HepG2 (cell line): ENCODE measurements at regions not wholly inside any gene's neighbourhood (a gene's known extent, or its start where the extent isn't known, plus 50 kb on each side); places are given as distances from the start of the nearest gene placed in this dataset.

ENCODE experiments used
- ATAC-seq: fragments of 200-7000 bp; cut with Tn5 transposase; 3 replicates; pipeline ENCODE4 v1.9.1; 2020; ENCODE audit warnings: mild to moderate bottlenecking, moderate library complexity
- BruUV-seq: library from RNA; stranded (reverse); fragments of 400-500 nt; replicated peaks from 2 replicates; lab custom pipeline; 2021; lab: Mats Ljungman, UMichigan
- CTCF ChIA-PET: fragments of 300-600 bp; formaldehyde crosslinking; extraction: SDS; loops from one replicate; lab custom pipeline; 2021; ENCODE audit warnings: low total read pairs, inconsistent platforms, low intra/inter-chr PET ratio; lab: Yijun Ruan, JAX
- POLR2A ChIA-PET: fragments of 350-600 bp; sonication (Branson Sonifier 250); formaldehyde crosslinking; loops from one replicate; lab custom pipeline; 2020; ENCODE audit warnings: antibody characterized with exemption, inconsistent platforms; lab: Yijun Ruan, JAX
- DNase-seq: peaks from one replicate; pipeline ENCODE4 v3.0.0-alpha.2; 2015; ENCODE audit warnings: low spot score
- FAIRE-seq: peaks from 3 replicates; lab custom pipeline; 2011; peaks lifted over from hg19 to GRCh38; lab: Jason Lieb, UNC
- H2AFZ ChIP-seq: one replicate; pipeline ENCODE4 v1.6.1; 2011; ENCODE audit warnings: low read length, inconsistent platforms
- H3K27ac ChIP-seq: fragments of 300-600 bp; 3 replicates; pipeline ENCODE4 v1.8.0; 2011; ENCODE audit warnings: mixed run types, mild to moderate bottlenecking, mixed read lengths, low read length, inconsistent platforms; ENCODE audit not compliant: insufficient read depth; ENCODE audit errors: extremely low read length
- H3K27me3 ChIP-seq, 2 experiments: fragments of 200-600 bp in 1 of 2; 2 replicates in 1 of 2; 3 replicates in 1 of 2; pipeline versions ENCODE4 v1.6.0 to v1.8.0; 2011; ENCODE audit warnings: low read length in 2 of 2, mild to moderate bottlenecking in 2 of 2, moderate library complexity in 2 of 2, inconsistent platforms in 1 of 2; ENCODE audit not compliant: insufficient read depth in 2 of 2, control insufficient read depth in 1 of 2
- H3K36me3 ChIP-seq, 2 experiments: fragments of 200-600 bp in 1 of 2; replicated peaks in 1 of 2; 2 replicates in 1 of 2; 3 replicates in 1 of 2; pipeline versions ENCODE4 v1.5.1 to v1.8.0; 2011; ENCODE audit warnings: low read length in 2 of 2, inconsistent platforms in 1 of 2; ENCODE audit not compliant: insufficient read depth in 2 of 2, control insufficient read depth in 1 of 2
- H3K4me1 ChIP-seq: 2 replicates; pipeline ENCODE4 v1.5.1; 2012; ENCODE audit warnings: low read length, inconsistent platforms; ENCODE audit not compliant: insufficient read depth
- H3K4me2 ChIP-seq: 2 replicates; pipeline ENCODE4 v1.6.0; 2011; ENCODE audit warnings: low read depth, low read length, inconsistent platforms
- H3K4me3 ChIP-seq, 3 experiments: fragments of 200-600 bp in 1 of 3; sonication (generic), shearing (Covaris generic) in 1 of 3; replicated peaks in 1 of 3; 2 replicates each; pipeline ENCODE4 v1.5.1; 2011 to 2016; ENCODE audit warnings: low read length in 3 of 3, inconsistent platforms in 2 of 3, low read depth in 2 of 3, mild to moderate bottlenecking in 2 of 3, control low read depth in 1 of 3, mixed read lengths in 1 of 3; ENCODE audit not compliant: insufficient read depth in 1 of 3
- H3K79me2 ChIP-seq: one replicate; pipeline ENCODE4 v1.6.1; 2011; ENCODE audit warnings: low read length, inconsistent platforms; ENCODE audit not compliant: insufficient read depth
- H3K9ac ChIP-seq: 2 replicates; pipeline ENCODE4 v1.6.0; 2011; ENCODE audit warnings: mild to moderate bottlenecking, low read depth, low read length, inconsistent platforms; ENCODE audit not compliant: insufficient read depth
- H3K9me3 ChIP-seq: 2 replicates; pipeline ENCODE4 v1.5.1; 2012; ENCODE audit warnings: mild to moderate bottlenecking, low read length
- H4K20me1 ChIP-seq: 2 replicates; pipeline ENCODE4 v1.6.0; 2011; ENCODE audit warnings: inconsistent platforms, mild to moderate bottlenecking, low read length, moderate library complexity; ENCODE audit not compliant: insufficient read depth
- ATAD3A ChIP-seq: sonication (generic); formaldehyde crosslinking; IDR thresholded peaks from 2 replicates; pipeline ENCODE4 v1.4.0; 2020; ENCODE audit warnings: missing genetic modification reagents
- BORCS8-MEF2B ChIP-seq: sonication (generic); formaldehyde crosslinking; IDR thresholded peaks from 2 replicates; pipeline ENCODE4 v1.8.0; 2022; ENCODE audit warnings: mild to moderate bottlenecking, missing genetic modification reagents
- ESRRA ChIP-seq: sonication (generic); formaldehyde crosslinking; IDR thresholded peaks from 2 replicates; pipeline ENCODE4 v1.5.1; 2020; ENCODE audit warnings: mild to moderate bottlenecking, low read depth, missing genetic modification reagents
- FOXO1 ChIP-seq: sonication (generic); formaldehyde crosslinking; IDR thresholded peaks from 2 replicates; pipeline ENCODE4 v1.4.0; 2020; ENCODE audit warnings: missing genetic modification reagents
- IRF2 ChIP-seq: IDR thresholded peaks from 2 replicates; pipeline ENCODE4 v1.6.1; 2018; ENCODE audit warnings: missing genetic modification reagents, missing compliant biosample characterization
- MNT ChIP-seq: fragments of 450-650 bp; IDR thresholded peaks from 2 replicates; pipeline ENCODE4 v1.6.1; 2016
- RFX5 ChIP-seq: IDR thresholded peaks from 2 replicates; pipeline ENCODE4 v1.6.1; 2011; ENCODE audit warnings: low read depth, low read length, improper control_type of control experiment
- TEAD3 ChIP-seq: optimal IDR thresholded peaks from 2 replicates; pipeline ENCODE3; 2016; ENCODE audit warnings: borderline replicate concordance
- TEF ChIP-seq: sonication (generic); formaldehyde crosslinking; IDR thresholded peaks from 2 replicates; pipeline ENCODE4 v1.5.0; 2020; ENCODE audit warnings: missing genetic modification reagents
- ZGPAT ChIP-seq: IDR thresholded peaks from 2 replicates; pipeline ENCODE4 v1.6.1; 2016; ENCODE audit warnings: mild to moderate bottlenecking
- ZNF597 ChIP-seq: sonication (generic); formaldehyde crosslinking; IDR thresholded peaks from 2 replicates; pipeline ENCODE4 v1.5.0; 2020; ENCODE audit warnings: missing genetic modification reagents
- ZNF878 ChIP-seq: sonication (generic); formaldehyde crosslinking; IDR thresholded peaks from 2 replicates; pipeline ENCODE4 v1.8.1; 2023; ENCODE audit warnings: mild to moderate bottlenecking, missing genetic modification reagents, moderate library complexity
- ZXDC ChIP-seq: sonication (generic); formaldehyde crosslinking; IDR thresholded peaks from 2 replicates; pipeline ENCODE4 v1.5.0; 2020; ENCODE audit warnings: mild to moderate bottlenecking, missing genetic modification reagents
- WGBS: methylation state at CpG from one replicate; pipeline ENCODE4 v1.1.6; 2017; ENCODE audit warnings: low lambda C conversion rate; 5-methylcytosine and 5-hydroxymethylcytosine counted together
- in situ Hi-C: cut with HindIII; loops from 2 replicates; pipeline ENCODE4 v1.10.0; 2017; ENCODE audit warnings: low pct_unique_long_range_greater_than_20kb; ENCODE audit not compliant: extremely low pct_ligation_motif_present
- intact Hi-C: fragments of 100-400 bp; cut with micrococcal nuclease; formaldehyde crosslinking; loops from one replicate; pipeline ENCODE4 v1.10.0; 2022; ENCODE audit not compliant: unreplicated experiment

- no peak overlapping the region for H2AFZ ChIP-seq
- no peaks in the 10 kb centered on the region for H4K20me1 ChIP-seq
- no peak for FAIRE-seq
- no TSS peak for BruUV-seq
- H3K9ac ChIP-seq, result no peak overlapping the region
- in situ Hi-C loops (no loop called here), intact Hi-C loops (no loop called here)
- H3K36me3 ChIP-seq, result 0 out of 5 replicates have a peak, but pooled peaks cover 0 to under 1% of the 10 kb centered on the region in 2 experiments
- no peak overlapping the region for H3K27ac ChIP-seq
- ChIA-PET CTCF (no interaction called here), POLR2A (no interaction called here)
- no peak overlapping the region for H3K4me2 ChIP-seq
- H3K27me3 ChIP-seq, result no peaks in the 10 kb centered on the region
- no peak for ATAC-seq
- WGBS, result 97% methylated on average over 3 of the region's 3 CpGs
- no peaks in the 10 kb centered on the region for H3K79me2 ChIP-seq
- no peaks in the 10 kb centered on the region for H3K9me3 ChIP-seq
- peaks cover 7% of the 10 kb centered on the region for H3K4me1 ChIP-seq
- DNase-seq, result no peak
- H3K4me3 ChIP-seq, result no peak overlapping the region
- TF ChIP-seq TEAD3 (CRISPR knock-in tag), result no peak
- no peak for TF ChIP-seq ZXDC (CRISPR knock-in tag)
- TF ChIP-seq ESRRA, result no peak
- no peak for TF ChIP-seq ATAD3A (CRISPR knock-in tag)
- TF ChIP-seq TEF (CRISPR knock-in tag), result no peak
- no peak for TF ChIP-seq ZNF597 (CRISPR knock-in tag)
- TF ChIP-seq ZNF878 (CRISPR knock-in tag), result no peak
- no peak for TF ChIP-seq FOXO1 (CRISPR knock-in tag)
- TF ChIP-seq MNT, result no peak
- no peak for TF ChIP-seq IRF2 (CRISPR knock-in tag)
- TF ChIP-seq RFX5, result no peak
- TF ChIP-seq BORCS8-MEF2B (CRISPR knock-in tag), result no peak
- no peak for TF ChIP-seq ZGPAT (CRISPR knock-in tag)
These were observed 229.6 kb upstream of the STARD13 start for GRCh38 chr13:33515146-33515545.
